ENCODE measurements at regions not wholly inside any gene's neighbourhood (a gene's known extent, or its start where the extent isn't known, plus 50 kb on each side); places are given as distances from the start of the nearest gene placed in this dataset.

GRCh38 chr6:139699911-139700310 is 325.5 kb upstream of the CITED2 start:
- TF ChIP-seq, protein P1, sequence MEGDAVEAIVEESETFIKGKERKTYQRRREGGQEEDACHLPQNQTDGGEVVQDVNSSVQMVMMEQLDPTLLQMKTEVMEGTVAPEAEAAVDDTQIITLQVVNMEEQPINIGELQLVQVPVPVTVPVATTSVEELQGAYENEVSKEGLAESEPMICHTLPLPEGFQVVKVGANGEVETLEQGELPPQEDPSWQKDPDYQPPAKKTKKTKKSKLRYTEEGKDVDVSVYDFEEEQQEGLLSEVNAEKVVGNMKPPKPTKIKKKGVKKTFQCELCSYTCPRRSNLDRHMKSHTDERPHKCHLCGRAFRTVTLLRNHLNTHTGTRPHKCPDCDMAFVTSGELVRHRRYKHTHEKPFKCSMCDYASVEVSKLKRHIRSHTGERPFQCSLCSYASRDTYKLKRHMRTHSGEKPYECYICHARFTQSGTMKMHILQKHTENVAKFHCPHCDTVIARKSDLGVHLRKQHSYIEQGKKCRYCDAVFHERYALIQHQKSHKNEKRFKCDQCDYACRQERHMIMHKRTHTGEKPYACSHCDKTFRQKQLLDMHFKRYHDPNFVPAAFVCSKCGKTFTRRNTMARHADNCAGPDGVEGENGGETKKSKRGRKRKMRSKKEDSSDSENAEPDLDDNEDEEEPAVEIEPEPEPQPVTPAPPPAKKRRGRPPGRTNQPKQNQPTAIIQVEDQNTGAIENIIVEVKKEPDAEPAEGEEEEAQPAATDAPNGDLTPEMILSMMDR (IDR thresholded peaks at IDR 0.05): no peak
- no peak for TF ChIP-seq POLR2A (IDR thresholded peaks at IDR 0.05)
